Non-pigmented ciliary epithelial cell (primary cell): ENCODE measurements at regions not wholly inside any gene's neighbourhood (a gene's known extent, or its start where the extent isn't known, plus 50 kb on each side); places are given as distances from the start of the nearest gene placed in this dataset.

ENCODE experiments used
- DNase-seq: peaks from one replicate; pipeline ENCODE4 v3.0.0-alpha.2; 2010; ENCODE audit warnings: low read depth

- no peak for DNase-seq
These were observed 2185.1 kb upstream of the TENM3 start for GRCh38 chr4:180057891-180058671.

- DNase-seq, result no peak
These were observed 2184.4 kb upstream of the TENM3 start for GRCh38 chr4:180058691-180059215.

DNA sequence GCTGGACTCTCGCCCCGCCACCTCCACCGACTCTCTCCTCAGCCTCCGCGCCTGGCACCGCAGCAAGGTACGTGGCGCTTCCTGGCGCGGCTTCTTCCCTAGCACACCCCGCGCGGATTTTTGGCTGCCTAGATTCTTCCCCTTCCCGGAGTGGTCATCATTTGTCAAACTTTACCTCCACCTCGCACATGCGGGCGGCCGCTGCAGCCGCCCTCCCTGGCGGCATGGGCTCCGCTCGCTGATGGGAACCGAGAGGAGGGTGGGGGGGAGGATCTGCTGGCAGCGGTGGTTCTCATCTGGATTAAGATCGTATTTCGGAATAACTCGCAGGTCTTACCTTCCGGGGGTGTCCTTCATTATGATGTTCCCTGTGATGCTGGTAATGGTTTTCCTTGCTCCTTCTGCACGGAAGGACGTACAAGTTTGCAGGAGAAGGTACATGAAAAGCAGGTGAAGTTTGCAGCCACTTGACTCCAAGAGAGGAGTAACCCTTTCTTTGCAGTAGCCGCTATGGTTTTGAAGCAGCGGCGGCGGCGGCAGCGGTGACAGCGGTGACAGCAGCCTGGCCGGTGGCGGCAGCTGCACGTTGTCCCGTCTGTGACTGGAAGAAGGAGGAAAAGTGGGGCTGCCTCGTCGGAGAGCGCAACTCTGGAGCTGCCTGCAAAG lies 2183.9 kb upstream of the TENM3 start:
- no peak for DNase-seq

GRCh38 chr4:180060159-180060889 lies 2182.9 kb upstream of the TENM3 start:
- no peak for DNase-seq

DNA sequence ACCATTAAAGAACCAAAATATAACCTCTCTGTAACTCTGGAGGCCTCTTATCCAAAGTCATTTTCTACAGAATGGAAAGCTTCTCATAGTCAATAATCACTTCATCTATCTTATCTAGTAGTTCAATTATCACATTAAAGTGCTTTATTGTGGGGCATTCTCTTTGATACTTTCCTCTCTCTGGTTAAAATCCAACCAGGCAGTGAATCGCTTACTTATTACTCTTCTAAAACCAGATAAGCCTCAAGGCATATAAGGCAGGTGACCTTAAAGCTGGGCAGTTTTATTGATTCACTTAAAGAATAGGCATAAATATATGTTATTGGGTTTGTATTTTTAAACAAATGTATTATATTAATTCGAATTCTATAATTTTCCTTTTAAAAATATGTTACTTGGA lies 2162.1 kb upstream of the TENM3 start:
- no peak for DNase-seq

GRCh38 chr4:180084561-180084960 lies 2158.6 kb upstream of the TENM3 start:
- no peak for DNase-seq

GRCh38 chr4:180086480-180087190 lies 2156.6 kb upstream of the TENM3 start:
- DNase-seq, result no peak

- DNase-seq, result no peak
These were observed 2144.6 kb upstream of the TENM3 start for GRCh38 chr4:180098586-180098985.

DNA sequence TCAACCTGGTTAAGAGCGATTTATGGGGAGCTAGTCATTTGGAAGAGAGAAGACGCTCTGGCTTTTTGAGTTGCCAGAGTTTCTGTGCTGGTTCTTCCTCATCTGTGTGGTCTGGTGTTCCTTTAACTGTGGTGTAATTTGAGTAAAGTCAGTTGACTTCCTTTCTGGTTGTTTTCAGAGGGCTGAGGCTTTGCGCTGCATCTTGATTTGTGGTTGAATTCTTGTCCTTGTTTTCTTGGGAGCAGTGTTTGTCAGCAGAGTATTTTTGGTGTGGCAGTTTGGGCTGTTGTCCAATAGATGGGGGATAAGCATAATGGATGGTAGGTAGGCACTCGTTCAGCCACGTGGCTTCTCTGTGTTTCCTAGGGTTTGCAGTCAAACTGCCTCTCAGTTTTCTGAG lies 2143.2 kb upstream of the TENM3 start:
- DNase-seq, result no peak

DNA sequence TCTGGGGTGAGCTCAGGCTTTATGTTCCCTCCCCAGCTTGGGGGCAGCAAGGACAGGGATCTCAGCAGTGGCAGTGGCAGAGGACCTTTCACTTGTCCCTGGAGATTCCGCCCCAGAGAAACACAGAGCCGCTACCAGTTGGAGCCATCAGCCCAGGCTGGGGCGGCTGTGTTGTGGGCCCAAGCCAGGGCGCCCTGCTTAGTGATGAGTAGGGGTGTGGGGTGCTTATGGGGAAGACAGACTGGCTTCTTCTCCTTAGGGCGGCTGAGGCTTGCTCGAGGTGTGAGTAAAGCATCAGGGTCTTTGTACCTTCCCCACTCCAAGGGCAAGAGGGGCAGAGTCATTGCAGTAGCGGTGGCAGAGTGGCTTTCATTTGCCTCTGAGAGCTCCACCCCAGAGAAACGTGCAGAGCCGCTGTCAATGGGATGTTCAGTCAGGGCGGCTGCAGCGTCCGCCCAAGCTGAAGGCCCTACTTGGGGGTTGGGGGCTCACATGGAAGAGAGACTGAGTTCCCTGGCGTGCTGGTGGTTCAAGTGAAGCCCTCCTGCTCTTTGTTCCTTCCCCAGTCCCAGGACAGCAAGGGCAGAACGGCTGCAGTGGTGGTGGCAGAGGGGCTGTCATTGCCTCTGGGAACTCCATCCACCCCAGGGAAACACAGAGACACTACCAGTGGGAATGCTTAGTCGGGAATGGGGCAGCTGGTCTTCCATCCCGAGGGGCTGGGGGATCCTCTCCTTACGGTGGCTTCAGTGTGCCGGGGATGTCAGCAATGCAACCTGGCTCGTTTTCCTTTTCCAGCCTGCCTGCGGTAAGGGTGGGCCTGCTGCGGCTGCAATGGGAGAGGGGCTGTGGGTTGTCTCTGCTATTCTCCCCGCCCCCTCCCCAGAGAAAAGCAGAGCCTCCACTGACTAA lies 2142.5 kb upstream of the TENM3 start:
- no peak for DNase-seq

DNA sequence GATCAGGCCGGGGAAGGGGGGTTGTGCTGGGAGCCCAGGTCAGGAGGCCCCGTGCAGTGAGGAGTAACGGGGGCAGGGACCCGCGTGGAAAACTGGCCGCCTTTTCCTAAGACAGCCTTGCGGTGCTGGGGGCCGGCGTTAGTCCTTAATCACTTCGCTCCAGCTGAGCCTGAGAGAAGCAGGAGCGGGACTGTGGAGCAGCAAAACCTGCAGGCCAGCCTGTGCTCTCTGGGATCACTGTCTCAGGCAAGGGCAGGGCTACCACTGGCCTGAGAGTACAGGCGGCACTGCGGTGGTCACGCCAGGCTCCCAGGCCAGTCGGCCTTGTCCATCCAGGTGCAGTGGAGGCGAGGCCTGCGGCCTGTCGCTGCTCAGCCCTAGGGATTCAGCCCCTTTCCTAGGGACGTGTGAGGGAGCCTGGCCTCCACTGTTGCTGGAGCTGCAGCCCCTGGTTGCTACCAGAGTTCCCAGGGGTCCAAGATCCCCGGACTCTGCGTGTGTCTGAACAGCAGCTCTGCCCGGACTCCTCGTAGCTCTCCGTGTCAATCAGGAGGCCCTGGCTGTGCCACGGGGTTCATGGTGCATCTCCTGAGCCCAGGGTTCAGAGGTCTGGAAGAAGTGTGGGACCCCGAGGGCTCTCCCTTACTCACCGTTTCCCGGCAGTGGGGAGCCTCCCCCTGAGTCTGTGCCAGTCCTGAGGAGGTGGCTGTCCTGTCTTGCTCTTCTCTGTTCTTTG lies 2141.7 kb upstream of the TENM3 start:
- DNase-seq, result no peak

GRCh38 chr4:180103794-180104193 lies 2139.4 kb upstream of the TENM3 start:
- DNase-seq, result no peak

DNA sequence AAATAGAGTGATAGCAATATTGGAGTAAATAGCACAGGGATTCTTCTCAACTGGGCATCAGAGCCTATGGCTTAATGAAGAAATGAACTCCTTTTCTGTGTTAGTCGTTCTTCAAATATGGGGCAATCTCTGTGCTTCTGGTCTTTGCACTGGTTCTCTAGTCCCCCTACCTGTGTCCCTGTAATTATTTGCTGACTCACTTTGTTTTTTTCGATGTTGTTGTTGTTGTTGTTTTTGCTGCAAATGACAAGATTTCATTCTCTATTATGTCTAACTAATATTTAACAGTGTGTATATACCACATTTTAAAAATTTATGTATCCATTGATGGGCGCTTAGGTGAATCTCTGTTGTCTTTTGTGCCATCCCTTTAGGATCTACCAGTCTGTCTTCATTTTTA lies 2137.8 kb upstream of the TENM3 start:
- no peak for DNase-seq

DNA sequence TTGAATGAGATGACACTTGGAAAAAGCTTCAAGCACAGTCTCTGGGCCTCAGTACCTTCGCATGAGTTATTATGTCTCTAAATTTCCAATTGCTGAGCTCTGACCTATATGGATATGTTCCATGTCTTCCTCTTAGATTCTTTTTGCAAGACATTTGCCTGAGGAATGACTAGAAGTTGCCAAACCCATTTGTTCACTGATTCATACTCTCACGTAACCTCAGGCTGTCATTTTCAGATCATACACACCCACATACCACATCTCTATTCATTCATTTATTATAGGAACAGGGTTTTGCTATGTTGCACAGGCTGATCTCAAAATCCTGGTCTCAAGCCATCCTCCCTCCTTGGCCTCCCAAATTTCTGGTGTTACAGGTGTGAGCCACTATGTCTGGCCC lies 2137.1 kb upstream of the TENM3 start:
- no peak for DNase-seq

DNA sequence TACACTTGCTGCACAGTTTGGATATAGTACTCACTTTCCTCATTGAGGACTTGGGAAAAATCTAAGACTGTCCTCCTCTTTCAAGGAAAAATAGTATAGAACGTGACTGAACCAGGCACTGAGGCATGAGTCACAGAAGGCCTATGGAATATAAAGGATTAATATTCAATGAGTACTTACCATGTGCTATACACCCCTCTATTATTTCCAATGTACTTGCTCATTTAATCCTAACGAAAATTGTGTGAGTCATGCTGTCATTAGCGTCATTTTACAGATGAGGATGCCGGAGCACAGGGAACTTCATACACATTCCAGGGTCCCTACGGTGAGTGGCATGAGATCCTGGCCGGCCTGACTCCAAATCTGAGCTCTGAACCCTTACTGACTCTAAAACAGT lies 2136.2 kb upstream of the TENM3 start:
- DNase-seq, result no peak

- DNase-seq, result no peak
These were observed 2126.4 kb upstream of the TENM3 start for GRCh38 chr4:180116840-180117239.

DNA sequence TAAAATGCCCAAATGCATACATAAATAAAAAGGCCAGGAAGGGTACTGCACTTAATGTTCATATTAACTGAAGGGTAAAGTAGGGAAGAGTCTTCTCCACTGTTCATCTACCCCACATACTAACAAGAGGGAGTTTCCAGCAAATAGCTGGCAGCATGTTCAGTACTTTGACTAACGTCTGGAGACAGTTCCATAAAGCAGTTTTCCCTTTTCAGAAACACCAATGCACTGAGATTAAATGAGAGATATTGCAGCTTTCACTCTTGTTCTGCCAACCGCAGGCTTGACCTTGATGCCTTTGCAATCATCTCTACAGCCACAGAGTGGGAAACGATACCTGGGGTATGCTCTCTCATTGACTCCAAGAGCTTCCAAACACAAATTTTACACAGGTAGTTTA lies 2123.1 kb upstream of the TENM3 start:
- DNase-seq, result no peak

- no peak for DNase-seq
These were observed 2108.9 kb upstream of the TENM3 start for GRCh38 chr4:180134091-180134866.

- DNase-seq, result no peak
These were observed 2101.5 kb upstream of the TENM3 start for GRCh38 chr4:180141734-180142133.

DNA sequence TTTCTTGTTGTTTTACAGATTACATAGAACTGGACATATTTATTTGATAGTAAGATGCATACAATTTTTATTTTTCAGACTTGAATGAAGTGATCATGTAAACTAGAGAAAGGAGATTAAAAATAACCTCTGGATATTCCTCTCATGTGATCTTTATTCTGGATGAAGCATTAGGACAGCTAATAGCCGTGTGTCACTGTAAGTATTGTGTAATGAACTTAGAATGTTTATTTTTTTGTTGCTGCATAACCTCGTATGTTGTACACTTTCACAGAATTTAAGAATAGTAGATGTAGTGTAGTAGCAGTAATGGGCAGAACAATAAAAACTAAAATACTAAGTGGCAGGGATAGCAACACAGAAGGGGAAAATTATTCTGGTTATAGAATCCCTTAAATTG lies 2094.5 kb upstream of the TENM3 start:
- no peak for DNase-seq
